Liver (tissue), 8 donors: ENCODE measurements at regions not wholly inside any gene's neighbourhood (a gene's known extent, or its start where the extent isn't known, plus 50 kb on each side); places are given as distances from the start of the nearest gene placed in this dataset.

Experiments
- DNase-seq: peaks from one replicate; pipeline ENCODE4 v3.0.0-alpha.2; 2017; ENCODE audit warnings: low spot score
- H3K27ac ChIP-seq, 2 donors: one replicate each; pipeline ENCODE4 v1.7.0; 2013; ENCODE audit warnings: inconsistent platforms in 2 of 2, low read length in 2 of 2, control low read depth in 1 of 2, low read depth in 1 of 2, mild to moderate bottlenecking in 1 of 2
- H3K27me3 ChIP-seq, 4 donors: one replicate each; pipeline versions ENCODE4 v1.6.1 to v1.7.0; 2013; ENCODE audit warnings: low read length in 3 of 4, inconsistent platforms in 1 of 4, mild to moderate bottlenecking in 1 of 4, moderate library complexity in 1 of 4; ENCODE audit not compliant: control insufficient read depth in 4 of 4, insufficient read depth in 4 of 4
- H3K36me3 ChIP-seq, 4 donors: one replicate each; pipeline versions ENCODE4 v1.6.1 to v1.7.0; 2013; ENCODE audit warnings: low read length in 3 of 4, mild to moderate bottlenecking in 3 of 4, low read depth in 1 of 4, moderate library complexity in 1 of 4; ENCODE audit not compliant: control insufficient read depth in 4 of 4, insufficient read depth in 3 of 4
- H3K4me1 ChIP-seq, 4 donors: one replicate each; pipeline versions ENCODE4 v1.6.1 to v1.7.0; 2013; ENCODE audit warnings: low read length in 3 of 4, mild to moderate bottlenecking in 3 of 4, moderate library complexity in 1 of 4; ENCODE audit not compliant: control insufficient read depth in 4 of 4, insufficient read depth in 4 of 4
- H3K4me3 ChIP-seq, 3 donors: one replicate each; pipeline versions ENCODE4 v1.6.1 to v1.7.0; 2013; ENCODE audit warnings: low read length in 3 of 3, control low read depth in 1 of 3, low read depth in 1 of 3, mild to moderate bottlenecking in 1 of 3
- H3K9ac ChIP-seq, 2 donors: one replicate each; pipeline ENCODE4 v1.7.0; 2013; ENCODE audit warnings: low read length in 2 of 2, mild to moderate bottlenecking in 2 of 2, moderate library complexity in 2 of 2, control low read depth in 1 of 2, low read depth in 1 of 2
- H3K9me3 ChIP-seq, 4 donors: one replicate each; pipeline versions ENCODE4 v1.6.1 to v1.7.0; 2013; ENCODE audit warnings: low read length in 3 of 4; ENCODE audit not compliant: control insufficient read depth in 4 of 4
- ATF3 ChIP-seq: IDR thresholded peaks from 2 replicates; pipeline ENCODE4 v1.6.1; 2016; ENCODE audit warnings: antibody characterized with exemption
- CTCF ChIP-seq: fragments of 150-350 bp; IDR thresholded peaks from 2 replicates; pipeline ENCODE4 v1.5.1; 2017; ENCODE audit warnings: improper control_type of control experiment, low read depth, low read length; ENCODE audit not compliant: missing input control
- EGR1 ChIP-seq, 2 donors: IDR thresholded peaks; 2 replicates each; pipeline ENCODE4 v1.6.1; 2016 to 2018; ENCODE audit warnings: antibody characterized with exemption in 2 of 2, low read depth in 2 of 2
- FOXA1 ChIP-seq: IDR thresholded peaks from 2 replicates; pipeline ENCODE4 v1.6.1; 2016; ENCODE audit warnings: antibody characterized with exemption
- FOXA2 ChIP-seq: IDR thresholded peaks from 2 replicates; pipeline ENCODE4 v1.6.1; 2016; ENCODE audit warnings: antibody characterized with exemption
- GABPA ChIP-seq, 2 donors: IDR thresholded peaks in 1 of 2; conservative IDR thresholded peaks in 1 of 2; 2 replicates each; pipeline ENCODE4 v1.6.1; 2016; ENCODE audit warnings: antibody characterized with exemption in 2 of 2, mild to moderate bottlenecking in 1 of 2, moderate library complexity in 1 of 2
- HNF4A ChIP-seq, 2 donors: conservative IDR thresholded peaks; 2 replicates each; pipeline ENCODE4 v1.6.1; 2016; ENCODE audit warnings: antibody characterized with exemption in 2 of 2, mild to moderate bottlenecking in 2 of 2
- HNF4G ChIP-seq: IDR thresholded peaks from 2 replicates; pipeline ENCODE4 v1.6.1; 2016; ENCODE audit warnings: antibody characterized with exemption
- JUND ChIP-seq, 2 donors: IDR thresholded peaks; 2 replicates each; pipeline ENCODE4 v1.6.1; 2016; ENCODE audit warnings: antibody characterized with exemption in 2 of 2
- MAX ChIP-seq: IDR thresholded peaks from 2 replicates; pipeline ENCODE4 v1.6.1; 2016; ENCODE audit warnings: antibody characterized with exemption
- NR2F2 ChIP-seq: IDR thresholded peaks from 2 replicates; pipeline ENCODE4 v1.6.1; 2016; ENCODE audit warnings: antibody characterized with exemption
- RAD21 ChIP-seq, 2 donors: IDR thresholded peaks; 2 replicates each; pipeline ENCODE4 v1.6.1; 2016; ENCODE audit warnings: antibody characterized with exemption in 2 of 2, mild to moderate bottlenecking in 2 of 2
- REST ChIP-seq: IDR thresholded peaks from 2 replicates; pipeline ENCODE4 v1.6.1; 2016; ENCODE audit warnings: antibody characterized with exemption, mild to moderate bottlenecking
- RXRA ChIP-seq, 2 donors: IDR thresholded peaks; 2 replicates each; pipeline ENCODE4 v1.6.1; 2017 to 2018; ENCODE audit warnings: antibody characterized with exemption in 2 of 2, mild to moderate bottlenecking in 1 of 2
- SP1 ChIP-seq: IDR thresholded peaks from 2 replicates; pipeline ENCODE4 v1.6.1; 2018; ENCODE audit warnings: antibody characterized with exemption, mild to moderate bottlenecking
- TAF1 ChIP-seq: conservative IDR thresholded peaks from 2 replicates; pipeline ENCODE4 v1.6.1; 2016; ENCODE audit warnings: antibody characterized with exemption, mild to moderate bottlenecking
- YY1 ChIP-seq: IDR thresholded peaks from 2 replicates; pipeline ENCODE4 v1.6.1; 2016; ENCODE audit warnings: antibody characterized with exemption, mild to moderate bottlenecking
- ZBTB33 ChIP-seq: IDR thresholded peaks from 2 replicates; pipeline ENCODE4 v1.6.1; 2016; ENCODE audit warnings: antibody characterized with exemption
- WGBS: extraction: QIAGEN DNeasy Blood & Tissue Kit; methylation state at CpG from one replicate; pipeline ENCODE4 v1.1.7; 2013; 5-methylcytosine and 5-hydroxymethylcytosine counted together
- donor health status: healthy.
- donor health status: healthy.
- donor health status: healthy.
- donor health status: healthy.
- donor health status: healthy.

GRCh38 chr1:207241164-207241934, 80.1 kb upstream of the CD55 start:
- H3K36me3 ChIP-seq: no peaks in the 10 kb centered on the region
- peak overlapping the region in 1 of 2 donors; percentile 9 for H3K9ac ChIP-seq
- WGBS: 36% methylated on average over 5 of the region's 5 CpGs
- peak overlapping the region; percentile 85 to 92 for H3K27ac ChIP-seq
- no peak overlapping the region for H3K4me3 ChIP-seq
- no peaks in the 10 kb centered on the region for H3K27me3 ChIP-seq
- no peaks in the 10 kb centered on the region for H3K9me3 ChIP-seq
- DNase-seq: no peak
- peaks cover 0 to 37% (median 15%) of the 10 kb centered on the region in 4 donors for H3K4me1 ChIP-seq
- TF ChIP-seq EGR1 (IDR thresholded peaks at IDR 0.05; ENCODE audit: low read depth in 2 of 2) (peak in 1 of 2 donors; percentile 65), MAX (peak; percentile 87), TAF1 (peak; percentile 44), GABPA (IDR thresholded peaks at IDR 0.05 in 1 of 2, conservative IDR thresholded peaks at IDR 0.05 in 1 of 2) (peak in 1 of 2 donors; percentile 24), FOXA2 (peak; percentile 89), NR2F2 (peak; percentile 32), YY1 (peak; percentile 71), CTCF (no peak), ZBTB33 (peak; percentile 53), SP1 (peak; percentile 91), HNF4G (peak; percentile 62), ATF3 (peak; percentile 42), HNF4A (conservative IDR thresholded peaks at IDR 0.05) (peak; percentile 86 to 93), RAD21 (IDR thresholded peaks at IDR 0.05) (peak; percentile 54 to 65), RXRA (IDR thresholded peaks at IDR 0.05) (peak; percentile 94 to 98), JUND (IDR thresholded peaks at IDR 0.05) (peak; percentile 69 to 87), FOXA1 (peak; percentile 91), REST (peak; percentile 82)
